Putamen (tissue), 1 donor: ENCODE measurements at regions not wholly inside any gene's neighbourhood (a gene's known extent, or its start where the extent isn't known, plus 50 kb on each side); places are given as distances from the start of the nearest gene placed in this dataset.
"Not testable (repeated sequence)": the region's sequence is repeated elsewhere in the genome, so short reads cannot be mapped to it uniquely, and the experiment has no call there.

ENCODE experiments used
- DNase-seq: peaks from one replicate; pipeline ENCODE4 v3.0.0-alpha.2; 2016; ENCODE audit warnings: low spot score

DNA sequence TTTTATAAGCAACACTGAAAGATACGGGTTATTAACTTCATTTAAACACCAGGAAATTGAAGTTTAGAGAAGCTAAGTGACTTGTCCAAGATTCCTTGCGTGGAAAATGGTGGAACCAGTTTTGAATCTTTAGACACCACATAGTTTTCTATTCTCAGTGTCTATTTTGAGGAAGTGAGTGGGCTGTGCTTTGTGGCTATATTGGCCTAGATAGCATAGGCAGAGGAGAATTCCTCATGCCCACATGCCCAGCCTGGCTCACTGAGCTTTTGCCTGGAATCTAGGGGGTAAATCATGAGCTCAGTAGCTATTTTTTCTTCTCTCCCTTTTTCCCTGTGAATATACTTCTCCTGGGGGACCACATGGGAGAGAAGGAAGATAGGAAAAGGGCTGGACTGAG lies 431.3 kb downstream of the HS3ST3B1 start:
- DNase-seq, result no peak

DNA sequence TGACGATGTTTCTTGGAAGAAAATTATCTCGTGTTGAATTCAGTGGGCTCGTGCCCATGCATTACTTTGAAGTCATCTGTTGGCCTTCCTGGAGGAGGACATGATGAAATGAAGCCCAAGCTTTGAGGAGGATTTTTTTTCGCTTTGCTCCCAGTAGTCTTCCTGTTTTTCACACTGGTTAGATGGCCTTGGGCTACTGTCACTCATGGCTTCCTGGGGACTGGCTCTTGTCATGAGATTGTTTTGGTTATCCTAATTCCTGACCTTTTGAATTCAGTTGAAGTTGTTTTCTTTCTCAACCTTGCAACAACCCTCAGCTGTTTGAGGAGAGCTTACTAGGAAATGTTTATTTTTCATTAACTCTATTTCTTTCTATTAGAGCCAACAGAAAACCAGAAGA lies 430.7 kb downstream of the HS3ST3B1 start:
- no peak for DNase-seq

DNA sequence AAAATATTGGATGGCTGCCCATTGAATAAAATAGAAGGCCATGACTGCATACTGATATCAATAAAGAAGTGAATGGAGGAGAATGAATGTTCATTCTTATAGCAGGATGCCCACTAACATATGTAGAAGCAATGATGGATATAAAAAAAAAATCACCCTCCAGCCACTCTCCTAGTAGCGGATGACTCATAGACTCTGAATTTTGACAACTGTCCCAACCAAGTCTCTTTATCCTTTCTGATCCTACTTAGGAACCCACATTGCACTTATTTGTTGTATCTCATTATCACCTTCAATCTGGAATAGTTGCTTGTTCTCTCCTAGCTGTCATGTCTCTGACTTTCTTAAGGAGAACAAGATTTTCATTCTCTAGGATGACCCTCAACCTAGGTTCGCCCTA lies 429.9 kb downstream of the HS3ST3B1 start:
- DNase-seq, result no peak

DNA sequence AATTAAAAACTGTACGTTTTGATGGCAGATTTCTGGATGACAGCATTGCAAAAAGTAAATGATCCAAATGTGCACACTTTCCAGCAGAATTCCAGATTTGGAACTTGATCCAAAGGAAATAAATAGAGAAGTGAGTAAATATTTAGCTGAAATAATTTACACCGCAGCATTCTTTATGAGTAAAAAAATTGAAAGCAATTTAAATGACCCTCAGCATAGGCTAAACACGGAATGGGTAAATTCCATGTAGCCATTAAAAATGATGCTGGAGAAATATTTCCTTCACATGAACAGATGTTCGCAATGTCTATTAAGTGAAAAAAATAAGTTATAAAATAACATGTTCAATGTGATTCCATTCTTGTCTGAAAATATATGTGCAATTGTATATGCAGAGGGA lies 424.8 kb downstream of the HS3ST3B1 start:
- DNase-seq, result no peak

DNA sequence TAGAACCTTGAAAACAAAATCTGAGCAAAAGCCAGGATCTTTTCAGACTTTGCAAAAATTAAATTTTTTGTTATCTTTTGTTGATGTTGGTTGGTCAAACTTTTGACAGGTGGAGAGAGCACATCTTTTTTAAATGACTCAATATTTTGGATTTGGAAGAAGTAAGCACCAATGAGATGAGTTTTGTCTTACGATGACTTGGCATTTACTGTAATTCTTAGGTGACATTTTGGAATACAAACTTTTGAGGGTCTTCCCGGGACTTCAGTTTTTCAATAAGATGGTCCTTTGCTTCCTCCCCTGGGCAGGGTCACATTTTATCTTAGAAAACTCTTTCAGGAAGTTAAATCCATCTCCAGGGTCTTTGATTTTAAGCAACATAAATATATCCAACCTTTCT lies 423.9 kb downstream of the HS3ST3B1 start:
- DNase-seq, result no peak

DNA sequence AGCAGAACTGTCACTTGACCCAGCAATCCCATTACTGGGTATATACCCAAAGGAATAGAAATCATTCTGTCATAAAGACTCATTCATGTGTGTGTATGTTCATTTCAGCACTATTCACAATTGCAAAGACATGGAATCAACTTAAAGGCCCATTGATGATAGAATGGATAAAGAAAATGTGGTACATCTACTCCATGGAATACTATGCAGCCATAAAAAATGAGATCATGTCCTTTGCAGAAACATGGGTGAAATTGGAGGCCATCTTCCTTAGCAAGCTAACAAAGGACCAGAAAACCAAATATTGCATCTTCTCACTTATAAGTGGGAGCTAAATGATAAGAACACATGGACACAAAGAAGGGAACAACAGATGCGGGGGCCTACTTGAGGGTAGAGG lies 422.5 kb downstream of the HS3ST3B1 start:
- not testable (repeated sequence) for DNase-seq

DNA sequence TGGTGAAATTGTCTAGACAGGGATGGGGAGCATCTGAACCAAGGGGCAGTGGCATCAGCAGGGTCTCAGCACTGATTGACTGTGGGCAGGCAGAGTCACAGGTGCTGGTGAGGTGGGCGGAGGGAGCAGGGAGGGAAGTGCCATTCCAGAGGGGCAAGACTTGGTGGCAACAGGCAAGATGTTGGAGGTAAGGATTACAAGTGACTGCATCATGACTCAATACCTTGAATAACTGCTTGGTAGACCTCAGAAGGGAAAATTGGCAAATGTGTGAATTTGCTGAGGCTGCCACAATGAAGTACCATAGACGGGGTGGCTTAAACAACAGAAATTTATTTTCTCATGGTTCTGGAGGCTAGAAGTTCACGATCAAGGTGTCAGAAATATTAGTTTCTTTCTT lies 419.1 kb downstream of the HS3ST3B1 start:
- no peak for DNase-seq

DNA sequence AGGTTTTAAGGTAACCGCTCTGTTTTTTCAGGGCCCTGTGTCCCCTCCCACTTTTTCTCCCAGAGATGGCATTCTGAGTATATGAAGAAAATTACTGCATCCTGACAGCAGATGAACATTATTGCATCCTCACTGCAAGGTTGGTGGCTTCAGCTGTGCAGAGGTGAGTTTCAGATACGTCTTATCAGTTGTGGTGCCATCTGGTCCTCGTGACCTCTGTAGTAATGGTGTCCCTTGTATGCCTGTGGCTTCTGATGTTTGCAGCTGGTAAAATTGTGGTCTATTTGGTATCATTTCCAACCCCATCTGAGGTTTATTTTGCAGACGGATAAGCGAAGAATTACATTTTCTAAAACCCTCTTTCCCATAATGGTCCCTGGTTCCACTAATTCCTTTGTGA lies 417.0 kb downstream of the HS3ST3B1 start:
- DNase-seq, result no peak

DNA sequence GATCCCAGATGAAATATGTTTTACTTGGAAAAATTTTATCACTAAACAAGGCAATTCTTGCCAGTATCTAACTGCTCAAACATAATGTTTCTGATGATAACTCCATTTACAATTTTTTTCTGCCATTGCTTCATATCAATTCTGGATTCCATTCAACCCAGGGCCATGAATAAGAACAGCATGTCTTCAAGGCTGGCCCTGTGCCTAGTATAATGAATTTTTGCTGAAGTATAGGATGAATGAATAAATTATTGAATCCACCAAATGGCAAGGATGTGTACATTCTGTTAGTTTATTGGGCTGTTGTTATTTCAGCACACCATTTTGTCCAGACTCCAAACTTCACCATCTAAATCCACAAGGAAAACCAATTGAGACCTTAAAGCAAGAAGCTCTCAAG lies 414.7 kb downstream of the HS3ST3B1 start:
- DNase-seq, result no peak

DNA sequence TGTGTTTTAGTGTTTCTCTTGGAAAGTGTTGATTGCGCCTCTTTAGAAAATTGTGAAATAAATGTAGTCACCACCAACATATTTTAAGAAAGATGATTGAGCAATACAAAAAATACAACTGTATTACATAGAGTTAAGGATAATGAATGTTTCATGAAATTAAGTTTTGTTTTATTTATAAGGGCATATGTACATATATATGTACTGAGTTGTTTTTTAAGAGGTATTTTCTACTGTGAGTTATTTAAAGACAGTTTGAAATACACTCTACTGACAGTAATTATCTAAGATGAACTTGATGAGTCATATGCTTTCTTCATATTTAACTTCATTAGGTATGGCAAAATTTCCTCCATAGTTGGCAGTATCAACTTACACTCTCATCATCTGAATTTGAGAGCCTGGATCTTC lies 411.7 kb downstream of the HS3ST3B1 start:
- DNase-seq, result no peak

DNA sequence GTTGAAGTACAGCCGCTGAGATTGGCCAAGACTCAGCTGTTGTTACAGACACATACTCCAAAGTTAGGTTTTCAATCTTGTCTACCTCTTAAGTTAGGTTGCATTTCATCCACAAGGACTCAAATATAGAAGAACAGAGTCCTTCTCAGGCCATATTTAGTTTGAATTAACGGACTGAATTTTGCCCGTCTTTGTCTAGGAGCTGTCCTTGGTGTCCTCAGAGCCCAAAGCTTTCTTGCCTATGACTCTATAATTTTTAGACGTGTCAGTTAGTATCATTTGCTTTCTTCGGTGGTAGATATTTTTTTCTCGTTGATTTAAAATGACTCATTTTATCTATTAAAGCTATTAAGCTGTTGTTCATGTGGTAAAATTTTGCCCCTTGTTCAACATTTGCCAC lies 403.2 kb downstream of the HS3ST3B1 start:
- no peak for DNase-seq

DNA sequence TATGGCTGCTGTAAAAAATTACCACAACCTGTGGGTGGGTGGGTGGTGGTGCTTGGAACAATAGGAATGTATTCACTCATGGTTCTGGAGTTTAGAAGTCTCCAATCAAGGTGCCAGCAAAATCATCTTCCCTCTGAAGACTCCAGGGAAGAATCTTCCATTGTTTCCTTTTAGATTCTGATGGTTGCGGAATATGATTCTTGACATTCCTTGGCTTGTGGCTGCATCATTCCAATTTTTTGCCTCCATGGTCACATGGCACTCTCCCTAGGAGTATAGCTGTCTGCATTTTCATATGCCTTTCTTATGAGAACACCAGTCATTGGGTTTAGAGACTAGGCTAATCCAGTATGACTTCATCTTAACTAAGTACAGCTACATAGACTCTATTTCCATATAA lies 401.0 kb downstream of the HS3ST3B1 start:
- no peak for DNase-seq

DNA sequence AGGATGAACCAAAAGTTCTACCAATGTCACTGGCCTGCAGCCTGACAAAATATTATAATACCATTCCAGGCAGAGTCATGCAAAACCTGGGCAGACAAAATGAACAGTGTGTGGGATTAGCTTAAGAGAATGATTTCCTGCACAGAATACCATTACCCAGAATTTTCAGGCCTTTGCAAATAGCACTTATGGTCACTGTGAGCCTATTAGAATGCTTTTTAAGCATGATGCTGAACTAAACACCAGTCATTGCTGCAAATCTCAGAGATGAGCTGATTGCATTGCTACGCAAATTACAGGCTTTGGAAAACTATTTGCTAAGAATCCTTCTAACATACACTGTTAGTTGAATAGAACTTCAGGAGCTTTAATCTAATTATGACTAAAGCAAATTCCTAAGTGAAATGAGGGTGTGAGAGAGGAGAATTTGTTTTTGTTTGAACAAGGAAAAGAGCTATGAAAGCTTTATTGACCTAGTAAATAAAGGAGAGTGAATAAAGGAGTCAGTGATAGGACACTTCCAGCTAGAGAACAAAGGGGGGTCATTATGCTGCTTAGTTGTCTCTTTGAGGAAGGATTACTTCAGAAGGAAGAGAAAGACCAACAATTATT lies 398.8 kb downstream of the HS3ST3B1 start:
- DNase-seq, result no peak

DNA sequence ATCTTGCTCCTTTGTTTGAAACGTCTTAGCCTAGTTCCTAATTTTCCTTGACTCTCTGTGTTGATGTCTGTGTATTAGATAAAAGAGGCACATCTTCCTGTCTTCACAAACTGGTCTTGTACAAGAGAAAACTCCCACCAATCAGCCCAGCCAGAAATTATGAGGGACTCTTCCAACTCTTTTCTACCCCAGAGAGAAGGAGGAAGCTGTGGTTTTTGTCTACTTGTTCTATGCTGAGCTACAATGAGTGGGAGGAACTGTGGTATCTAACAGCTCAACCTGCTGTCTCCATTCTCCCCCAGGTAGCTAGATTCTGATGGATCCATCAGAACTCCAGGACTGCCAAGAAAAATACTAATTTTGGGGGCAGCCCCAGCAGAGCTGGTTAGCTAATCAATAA lies 392.5 kb downstream of the HS3ST3B1 start:
- DNase-seq, result no peak

DNA sequence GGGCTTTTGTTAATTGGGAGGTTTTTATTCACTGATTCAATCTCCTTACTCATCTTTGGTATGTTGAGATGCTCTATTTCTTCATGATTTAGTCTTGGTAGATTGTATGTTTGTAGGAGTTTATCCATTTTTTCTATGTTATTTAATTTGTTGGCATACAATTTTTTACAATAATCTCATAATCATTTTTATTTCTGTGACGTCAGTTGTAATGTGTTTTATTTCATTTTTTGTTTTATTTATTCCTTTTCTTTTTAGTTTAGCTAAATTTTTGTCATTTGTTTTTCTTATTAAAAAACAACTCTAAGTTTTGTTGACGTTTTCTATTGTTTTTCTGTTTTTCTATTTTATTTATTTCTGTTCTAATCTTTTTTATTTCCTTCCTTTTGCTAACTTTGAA lies 389.8 kb downstream of the HS3ST3B1 start:
- DNase-seq, result no peak

DNA sequence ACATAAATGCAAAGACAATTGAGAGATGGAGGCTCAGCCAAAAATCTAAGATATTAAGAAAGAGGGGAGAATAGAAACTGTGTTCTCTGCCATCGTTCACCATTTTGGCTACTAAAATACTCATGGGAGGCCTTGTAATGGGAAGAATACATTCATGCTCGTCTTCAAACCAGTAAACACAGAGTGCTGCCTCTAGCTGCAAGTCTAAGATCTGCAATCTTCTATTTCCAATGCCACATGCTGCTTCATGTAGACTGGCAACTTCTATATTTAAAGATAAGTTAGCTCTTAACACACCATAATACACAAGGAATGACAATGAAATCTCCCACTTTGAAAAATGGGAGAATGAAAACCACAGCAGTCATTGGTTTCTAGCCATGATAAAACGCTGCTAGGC lies 387.3 kb downstream of the HS3ST3B1 start:
- no peak for DNase-seq

DNA sequence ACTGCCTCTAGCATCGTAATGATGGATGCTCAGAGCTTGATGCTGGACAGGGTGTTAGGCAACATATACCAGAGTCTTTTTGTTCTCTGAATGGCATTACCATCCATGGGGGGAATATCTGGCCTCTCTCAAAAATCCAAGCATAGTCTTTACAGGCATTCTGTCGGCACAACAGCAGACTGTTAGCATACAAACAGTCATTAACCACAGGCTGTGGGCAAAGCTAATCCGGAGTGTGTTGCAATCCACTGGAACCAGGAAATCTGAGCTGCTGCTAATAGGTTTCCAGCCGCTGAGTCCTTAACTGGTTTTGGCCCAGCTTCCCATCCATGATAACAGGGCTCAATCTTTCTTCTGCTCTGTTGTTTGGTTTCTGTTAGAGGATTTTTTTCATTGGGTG lies 371.9 kb downstream of the HS3ST3B1 start:
- DNase-seq, result no peak

DNA sequence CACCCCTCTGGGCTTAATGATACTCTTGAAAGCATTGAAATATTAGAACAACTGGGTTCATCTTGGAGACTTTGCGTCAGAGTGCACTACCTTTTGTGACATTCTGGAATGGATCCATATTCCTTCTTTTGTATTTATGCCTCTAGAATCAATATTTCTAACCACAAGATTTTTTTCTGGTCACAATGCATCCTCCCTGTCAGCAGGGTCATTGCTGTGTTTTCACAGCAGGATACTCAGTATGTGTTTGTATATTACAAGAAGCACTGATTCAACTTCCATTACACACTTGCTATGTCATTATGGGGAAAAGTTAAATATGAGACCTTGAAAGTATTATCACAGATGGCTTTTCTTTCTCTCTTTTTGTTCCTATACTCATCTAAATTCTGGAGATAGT lies 370.0 kb downstream of the HS3ST3B1 start:
- no peak for DNase-seq

DNA sequence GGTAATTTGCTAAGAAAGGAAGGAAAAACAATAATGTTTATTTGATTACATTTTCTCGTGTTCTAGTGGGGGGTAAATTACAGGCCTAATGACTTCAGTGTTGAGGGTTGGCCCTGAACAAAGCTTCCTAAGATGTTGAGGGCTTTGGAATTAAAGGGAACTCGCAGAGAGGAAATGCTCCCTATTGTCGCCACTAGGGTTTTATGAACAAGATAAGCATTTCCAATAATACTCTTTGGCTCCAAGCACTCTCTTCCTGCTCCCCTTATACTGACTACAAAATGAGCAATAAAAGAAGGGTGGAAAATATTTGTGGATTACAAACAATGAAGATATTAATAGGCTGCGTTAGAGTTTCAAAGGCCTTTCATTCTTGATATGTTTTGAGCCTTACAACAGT lies 363.6 kb downstream of the HS3ST3B1 start:
- DNase-seq, result no peak

DNA sequence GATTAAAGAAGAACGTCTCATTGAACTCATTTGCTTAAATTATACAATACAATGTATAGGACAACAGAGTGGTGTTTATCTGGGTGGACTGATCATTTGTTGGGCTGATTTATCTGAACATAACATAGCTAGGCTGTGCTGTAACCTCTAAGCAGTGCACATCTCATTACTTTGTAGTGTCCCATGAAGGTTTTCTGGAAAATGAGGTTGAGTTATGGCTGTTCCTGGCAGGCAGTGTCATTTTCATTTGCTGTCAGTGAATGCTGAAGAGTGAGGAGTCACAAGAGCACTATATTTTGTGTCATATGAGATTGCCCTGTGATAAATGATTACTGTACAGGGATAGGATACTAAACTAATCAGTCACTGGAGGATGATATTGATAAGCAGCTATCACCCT lies 340.2 kb downstream of the HS3ST3B1 start:
- DNase-seq, result no peak

DNA sequence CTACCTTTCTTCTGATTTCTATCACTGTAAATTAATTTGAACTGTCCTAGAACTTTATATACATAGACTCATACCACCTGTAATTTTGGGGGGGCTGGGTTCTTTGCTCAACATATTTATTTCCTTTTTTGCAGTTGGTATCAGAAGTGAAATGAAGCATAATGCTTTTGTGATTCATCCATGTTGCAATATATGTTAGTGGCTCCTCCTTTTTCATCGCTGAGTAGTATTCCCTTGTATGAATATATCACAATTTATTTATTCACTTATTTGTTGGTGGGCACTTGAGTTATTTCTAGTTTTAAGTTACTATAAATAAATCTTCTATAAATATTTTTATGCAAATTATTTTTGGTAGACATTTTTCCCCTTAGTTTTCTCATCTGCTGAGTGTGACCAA lies 336.4 kb downstream of the HS3ST3B1 start:
- DNase-seq, result no peak

DNA sequence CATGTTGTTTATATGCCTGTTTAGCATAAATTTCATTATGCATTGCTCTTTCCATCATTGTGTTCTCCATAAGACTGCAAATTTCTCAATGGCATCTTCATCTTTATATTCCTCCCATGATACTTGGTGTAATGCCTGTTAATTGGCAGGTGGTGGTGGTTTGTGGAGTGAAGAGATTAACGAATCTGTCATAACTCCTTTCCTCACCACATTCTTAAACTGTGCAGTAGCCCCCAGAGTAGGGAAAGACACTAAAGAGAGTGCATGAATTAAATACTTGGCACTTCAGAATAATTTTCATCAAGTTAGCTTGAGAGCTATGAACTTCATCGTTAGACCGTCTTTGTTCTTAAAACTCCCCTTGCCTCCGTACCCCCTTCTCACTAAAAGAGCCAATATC lies 329.7 kb downstream of the HS3ST3B1 start:
- DNase-seq, result no peak

DNA sequence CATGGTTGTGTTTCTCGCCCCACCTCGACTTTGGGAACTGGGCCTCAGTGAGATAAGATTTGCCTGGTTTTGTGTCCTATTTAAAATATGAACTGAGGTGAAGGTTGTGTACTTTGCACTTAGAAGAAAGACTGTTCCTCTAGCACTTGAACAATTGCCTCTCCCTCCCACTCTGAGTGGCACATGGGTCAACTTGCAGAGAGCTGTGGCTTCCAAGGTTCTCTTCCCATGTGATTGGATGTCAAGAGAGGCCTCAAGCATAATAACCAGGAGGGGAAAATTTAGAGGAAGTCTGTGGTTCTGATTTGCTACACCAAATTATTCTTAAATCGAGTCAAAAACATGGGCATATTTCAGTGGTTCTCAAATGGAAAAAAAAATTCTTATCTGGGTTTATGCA lies 329.2 kb downstream of the HS3ST3B1 start:
- no peak for DNase-seq

DNA sequence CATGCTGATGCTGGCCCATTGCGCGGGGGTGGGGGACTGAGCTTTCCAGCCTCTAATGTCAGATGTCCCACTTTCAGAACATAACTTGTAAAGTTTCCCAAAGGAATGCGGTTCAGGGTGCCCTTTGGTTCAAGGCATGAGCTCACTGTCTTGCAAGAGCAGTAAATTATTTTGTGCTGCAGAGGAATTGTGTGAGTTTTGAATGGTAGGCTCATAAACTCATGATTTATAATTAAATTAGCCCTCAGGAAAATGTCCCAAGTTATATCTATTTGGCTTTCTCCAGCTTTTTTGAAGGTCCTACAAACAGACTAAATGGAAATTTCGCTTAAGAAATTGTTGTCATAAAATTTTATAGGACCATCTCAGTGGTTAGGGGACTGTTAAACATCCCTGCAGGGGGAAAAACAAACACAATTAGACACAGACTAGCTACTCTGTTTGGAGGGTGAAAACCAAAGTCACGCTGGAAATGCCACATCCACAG lies 321.8 kb downstream of the HS3ST3B1 start:
- no peak for DNase-seq
